ENCODE measurements at regions not wholly inside any gene's neighbourhood (a gene's known extent, or its start where the extent isn't known, plus 50 kb on each side); places are given as distances from the start of the nearest gene placed in this dataset.
"Not testable (repeated sequence)": the region's sequence is repeated elsewhere in the genome, so short reads cannot be mapped to it uniquely, and the experiment has no call there.

GRCh38 chr17:64781014-64781756, 119.1 kb upstream of the SMURF2 start:
- ATAC-seq = peak; percentile 37
- WGBS, 2 donors (ENCODE audit: low coverage in 1 of 2) = no CpG with 5 or more reads among the region's 69 CpGs

DNA sequence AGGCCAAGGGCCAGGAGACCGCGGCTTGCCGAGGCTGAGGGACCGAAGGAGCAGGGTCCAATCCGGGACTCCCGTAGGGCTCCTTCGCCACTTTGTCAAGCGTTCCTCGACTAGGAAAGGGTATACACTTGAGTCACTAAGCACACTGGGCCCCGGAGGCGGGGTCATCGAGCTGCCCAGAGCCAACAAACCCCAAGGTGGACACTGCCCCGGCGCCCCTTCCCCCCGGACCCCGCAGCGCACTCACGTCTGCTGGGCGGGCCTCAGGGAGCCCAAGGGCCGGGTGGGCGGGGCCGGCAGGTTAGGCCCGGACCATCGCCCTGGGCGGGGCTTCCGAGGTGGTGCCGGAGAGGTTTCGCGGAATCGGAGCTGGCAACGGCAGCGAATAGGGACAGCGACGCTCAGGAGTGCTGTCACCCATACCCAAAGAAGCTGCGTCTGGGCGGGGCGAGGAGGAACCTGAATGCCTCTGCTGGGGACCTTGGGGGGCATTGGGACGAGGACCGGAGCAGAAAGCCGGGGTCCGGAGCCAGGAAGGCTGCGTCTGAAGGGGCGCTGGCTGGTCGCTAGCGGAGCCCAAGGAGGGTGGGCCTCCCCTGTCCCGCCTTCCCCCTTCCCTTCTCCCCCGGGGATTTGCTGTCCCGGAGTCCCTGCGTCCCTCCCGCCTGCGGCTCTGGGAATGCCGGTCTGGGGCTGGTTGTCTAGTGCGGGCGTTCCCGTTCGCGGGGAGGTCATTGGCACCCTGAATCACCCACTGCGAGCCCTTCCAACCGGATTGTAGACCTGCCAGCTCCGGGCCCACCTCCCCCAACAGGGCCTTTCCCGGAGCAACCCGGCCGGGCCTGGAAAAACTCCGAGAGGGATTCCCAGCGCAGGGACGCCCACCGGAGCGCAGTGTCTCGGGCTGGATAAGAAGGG, 118.2 kb upstream of the SMURF2 start:
- H3K4me1 ChIP-seq = peaks cover 3 to 68% (median 54%) of the 10 kb centered on the region in 3 donors
- TF ChIP-seq CTCF (IDR thresholded peaks at IDR 0.05) = no peak
- no peak for TF ChIP-seq EP300 (IDR thresholded peaks at IDR 0.05)
- TF ChIP-seq POLR2A (IDR thresholded peaks at IDR 0.05) = no peak
- TF ChIP-seq POLR2AphosphoS5 (IDR thresholded peaks at IDR 0.05) = no peak

More at GRCh38 chr17:64781014-64781756, 119.1 kb upstream of the SMURF2 start:
- Histone ChIP-seq H3K27ac (peak overlapping the region in 3 of 4 donors; percentile 55 to 78 (median 58)), H3K9me3 (no peaks in the 10 kb centered on the region), H3K4me3 (peak overlapping the region; percentile 26 to 53), H3K27me3 (peaks cover 86% of the 10 kb centered on the region), H3K4me1 (peaks cover 3 to 63% (median 54%) of the 10 kb centered on the region in 3 donors), H3K36me3 (peaks cover 0 to 39% of the 10 kb centered on the region in 2 donors)
- no peak for TF ChIP-seq POLR2AphosphoS5 (IDR thresholded peaks at IDR 0.05)
- TF ChIP-seq POLR2A (IDR thresholded peaks at IDR 0.05) = no peak
- no peak for TF ChIP-seq CTCF (IDR thresholded peaks at IDR 0.05)
- TF ChIP-seq EP300 (IDR thresholded peaks at IDR 0.05) = no peak

DNA sequence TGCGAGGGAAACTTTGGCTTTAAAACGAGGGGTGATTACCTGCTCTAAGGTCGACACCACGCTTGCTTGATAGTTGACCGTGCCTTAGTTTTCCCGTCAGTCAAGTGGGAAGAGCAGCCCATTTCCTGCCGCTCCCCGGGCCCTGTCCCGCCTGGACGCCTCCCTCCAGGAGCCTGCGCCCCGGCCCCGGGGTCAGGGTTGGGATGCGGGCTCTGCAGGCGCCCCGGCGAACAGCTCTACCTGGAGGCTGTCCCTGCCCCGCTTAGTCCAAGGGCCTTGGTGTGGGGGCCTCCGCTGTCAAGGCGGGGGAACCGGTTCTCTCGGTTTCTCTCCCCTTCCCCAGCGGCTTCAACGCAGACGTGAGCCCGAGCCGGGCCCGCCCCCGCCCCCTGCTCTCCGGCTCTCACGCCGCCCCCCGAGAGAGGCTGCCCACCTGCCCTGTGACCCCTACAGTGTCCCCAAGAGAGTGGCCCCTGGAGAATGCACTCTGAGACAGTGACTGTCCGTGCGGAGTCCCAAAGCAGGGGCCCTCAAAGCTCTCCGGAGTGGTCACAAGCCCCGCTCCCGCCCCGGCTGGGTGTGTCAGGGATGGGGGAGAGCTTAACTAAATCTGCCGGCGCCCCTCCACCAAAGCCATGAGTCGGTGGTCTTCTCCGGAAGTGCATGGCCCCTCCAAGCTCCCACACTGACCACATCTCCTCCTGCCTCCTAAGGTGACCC, 117.4 kb upstream of the SMURF2 start:
- TF ChIP-seq EP300 (IDR thresholded peaks at IDR 0.05) (no peak), POLR2AphosphoS5 (IDR thresholded peaks at IDR 0.05) (no peak), CTCF (IDR thresholded peaks at IDR 0.05) (no peak), POLR2A (IDR thresholded peaks at IDR 0.05) (no peak)
- H3K4me3 ChIP-seq = peak overlapping the region in 1 of 2 donors; percentile 53
- H3K4me1 ChIP-seq = peaks cover 3 to 68% (median 54%) of the 10 kb centered on the region in 3 donors
- ATAC-seq = no peak
- H3K9me3 ChIP-seq = no peaks in the 10 kb centered on the region
- H3K27me3 ChIP-seq = peaks cover 70% of the 10 kb centered on the region
- peak overlapping the region in 1 of 4 donors; percentile 78 for H3K27ac ChIP-seq
- WGBS, 2 donors (ENCODE audit: low coverage in 1 of 2) = 17% methylated on average over 1 of the region's 43 CpGs; no CpG with 5 or more reads in 1 of the 2 donors
- H3K36me3 ChIP-seq = peaks cover 0 to 22% of the 10 kb centered on the region in 2 donors

More for the DNA sequence above, 118.2 kb upstream of the SMURF2 start:
- Histone ChIP-seq H3K27me3 (peaks cover 78% of the 10 kb centered on the region), H3K9me3 (no peaks in the 10 kb centered on the region), H3K36me3 (peaks cover 0 to 31% of the 10 kb centered on the region in 2 donors), H3K27ac (peak overlapping the region in 3 of 4 donors; percentile 55 to 78 (median 58)), H3K4me3 (peak overlapping the region; percentile 26 to 53)
- ATAC-seq = no peak
- 0% methylated on average over 3 of the region's 69 CpGs; no CpG with 5 or more reads in 1 of the 2 donors for WGBS, 2 donors (ENCODE audit: low coverage in 1 of 2)

DNA sequence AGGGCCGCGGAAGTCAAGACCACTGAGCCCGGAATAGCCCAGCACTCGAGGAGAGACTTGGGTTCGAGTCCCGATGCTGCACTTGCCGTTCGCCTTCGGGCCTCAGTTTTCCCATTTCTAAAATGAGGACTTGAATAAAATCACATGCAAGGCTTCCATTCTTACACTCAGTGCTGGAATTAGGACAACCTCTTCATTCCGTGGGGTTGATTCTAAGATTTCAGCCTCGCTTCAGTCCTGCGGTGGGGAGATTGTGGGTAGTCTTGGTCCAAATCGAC, 116.9 kb upstream of the SMURF2 start:
- ATAC-seq, H3K27ac ChIP-seq, H3K9me3 ChIP-seq: not testable (repeated sequence)
- H3K4me1 ChIP-seq = peaks cover 3 to 68% (median 54%) of the 10 kb centered on the region in 3 donors
- peaks cover 65% of the 10 kb centered on the region for H3K27me3 ChIP-seq
- peak overlapping the region in 1 of 2 donors; percentile 44 for H3K4me3 ChIP-seq
- peaks cover 0 to 17% of the 10 kb centered on the region in 2 donors for H3K36me3 ChIP-seq
- WGBS, 2 donors (ENCODE audit: low coverage in 1 of 2) = 27% methylated on average over 12 of the region's 13 CpGs; no CpG with 5 or more reads in 1 of the 2 donors

All from gastroesophageal sphincter (tissue), 4 donors.